Type B pancreatic cell (in vitro differentiated cells): ENCODE measurements at regions not wholly inside any gene's neighbourhood (a gene's known extent, or its start where the extent isn't known, plus 50 kb on each side); places are given as distances from the start of the nearest gene placed in this dataset.

Experiments used
- DNase-seq: peaks from one replicate; pipeline ENCODE4 v3.0.0; 2021; ENCODE audit warnings: mixed read lengths; ENCODE audit not compliant: unreplicated experiment; ENCODE audit errors: extremely low spot score
- H3K27ac Mint-ChIP-seq: 2 replicates; pipeline ENCODE4 v1.8.0; 2021; ENCODE audit warnings: mild to moderate bottlenecking, mixed read lengths
- H3K27me3 Mint-ChIP-seq: 2 replicates; pipeline ENCODE4 v1.8.0; 2021; ENCODE audit warnings: mixed read lengths
- H3K36me3 Mint-ChIP-seq: 2 replicates; pipeline ENCODE4 v1.8.0; 2021; ENCODE audit warnings: mixed read lengths
- H3K4me1 Mint-ChIP-seq: one replicate; pipeline ENCODE4 v1.8.0; 2021; ENCODE audit warnings: mixed read lengths; ENCODE audit not compliant: unreplicated experiment
- H3K4me3 Mint-ChIP-seq: 2 replicates; pipeline ENCODE4 v1.8.0; 2021; ENCODE audit warnings: mild to moderate bottlenecking, mixed read lengths
- H3K9me3 Mint-ChIP-seq: 2 replicates; pipeline ENCODE4 v1.8.0; 2021; ENCODE audit warnings: mixed read lengths
- TF ChIP-seq, protein P1 (sequence below): fragments of 200-600 bp; sonication (generic); conservative IDR thresholded peaks from 2 replicates; pipeline ENCODE4 v1.5.0; 2021; ENCODE audit warnings: antibody characterized with exemption, mild to moderate bottlenecking

DNA sequence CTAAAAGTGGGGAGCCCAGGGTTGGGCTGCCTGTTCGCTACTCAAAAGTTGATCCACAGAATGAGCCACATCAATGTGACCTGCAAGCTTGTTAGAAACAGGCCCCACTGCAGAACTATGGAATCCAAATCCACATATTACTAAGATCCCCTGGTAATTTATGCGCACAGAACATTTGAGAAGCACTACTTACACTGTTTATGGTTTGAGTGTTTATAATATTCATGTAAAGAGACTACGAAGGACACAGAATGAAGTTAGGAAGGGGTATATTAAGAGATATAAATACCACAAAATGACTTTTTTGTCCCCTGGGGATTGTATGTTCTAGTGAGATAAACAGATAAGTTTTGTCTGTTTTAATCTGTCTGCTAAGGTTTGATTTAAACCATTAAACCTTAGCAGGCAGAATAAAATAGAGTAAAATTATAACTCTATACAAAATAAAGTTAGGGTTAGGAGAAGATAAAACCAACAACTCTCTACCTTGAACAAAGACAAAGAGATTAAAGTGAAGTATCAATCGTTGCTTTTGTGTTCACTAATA lies 666.9 kb upstream of the SOX9 start:
- Mint-ChIP-seq H3K4me1 (no peaks in the 10 kb centered on the region), H3K27ac (no peak overlapping the region)

GRCh38 chr17:71455219-71455618 lies 665.6 kb upstream of the SOX9 start:
- TF ChIP-seq, protein P1, sequence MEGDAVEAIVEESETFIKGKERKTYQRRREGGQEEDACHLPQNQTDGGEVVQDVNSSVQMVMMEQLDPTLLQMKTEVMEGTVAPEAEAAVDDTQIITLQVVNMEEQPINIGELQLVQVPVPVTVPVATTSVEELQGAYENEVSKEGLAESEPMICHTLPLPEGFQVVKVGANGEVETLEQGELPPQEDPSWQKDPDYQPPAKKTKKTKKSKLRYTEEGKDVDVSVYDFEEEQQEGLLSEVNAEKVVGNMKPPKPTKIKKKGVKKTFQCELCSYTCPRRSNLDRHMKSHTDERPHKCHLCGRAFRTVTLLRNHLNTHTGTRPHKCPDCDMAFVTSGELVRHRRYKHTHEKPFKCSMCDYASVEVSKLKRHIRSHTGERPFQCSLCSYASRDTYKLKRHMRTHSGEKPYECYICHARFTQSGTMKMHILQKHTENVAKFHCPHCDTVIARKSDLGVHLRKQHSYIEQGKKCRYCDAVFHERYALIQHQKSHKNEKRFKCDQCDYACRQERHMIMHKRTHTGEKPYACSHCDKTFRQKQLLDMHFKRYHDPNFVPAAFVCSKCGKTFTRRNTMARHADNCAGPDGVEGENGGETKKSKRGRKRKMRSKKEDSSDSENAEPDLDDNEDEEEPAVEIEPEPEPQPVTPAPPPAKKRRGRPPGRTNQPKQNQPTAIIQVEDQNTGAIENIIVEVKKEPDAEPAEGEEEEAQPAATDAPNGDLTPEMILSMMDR = no peak
- no peaks in the 10 kb centered on the region for H3K27me3 Mint-ChIP-seq

More for the DNA sequence above, 666.9 kb upstream of the SOX9 start:
- DNase-seq = no peak
- no peaks in the 10 kb centered on the region for H3K36me3 Mint-ChIP-seq
- TF ChIP-seq, protein P1 = no peak
- no peaks in the 10 kb centered on the region for H3K9me3 Mint-ChIP-seq
- H3K4me3 Mint-ChIP-seq = no peak overlapping the region
- no peaks in the 10 kb centered on the region for H3K27me3 Mint-ChIP-seq

GRCh38 chr17:71458322-71458721 lies 662.5 kb upstream of the SOX9 start:
- Mint-ChIP-seq H3K27me3 (no peaks in the 10 kb centered on the region), H3K36me3 (no peaks in the 10 kb centered on the region), H3K27ac (no peak overlapping the region), H3K9me3 (peaks cover under 1% of the 10 kb centered on the region), H3K4me1 (no peaks in the 10 kb centered on the region), H3K4me3 (no peak overlapping the region)
- DNase-seq = no peak
- TF ChIP-seq, protein P1 = no peak

More at GRCh38 chr17:71455219-71455618, 665.6 kb upstream of the SOX9 start:
- Mint-ChIP-seq H3K27ac (no peak overlapping the region), H3K4me3 (no peak overlapping the region), H3K9me3 (no peaks in the 10 kb centered on the region), H3K4me1 (no peaks in the 10 kb centered on the region), H3K36me3 (no peaks in the 10 kb centered on the region)
- DNase-seq = no peak

- Mint-ChIP-seq H3K4me1 (no peaks in the 10 kb centered on the region), H3K27ac (no peak overlapping the region), H3K36me3 (no peaks in the 10 kb centered on the region)
Measured at GRCh38 chr17:71460943-71461342, 659.9 kb upstream of the SOX9 start.

DNA sequence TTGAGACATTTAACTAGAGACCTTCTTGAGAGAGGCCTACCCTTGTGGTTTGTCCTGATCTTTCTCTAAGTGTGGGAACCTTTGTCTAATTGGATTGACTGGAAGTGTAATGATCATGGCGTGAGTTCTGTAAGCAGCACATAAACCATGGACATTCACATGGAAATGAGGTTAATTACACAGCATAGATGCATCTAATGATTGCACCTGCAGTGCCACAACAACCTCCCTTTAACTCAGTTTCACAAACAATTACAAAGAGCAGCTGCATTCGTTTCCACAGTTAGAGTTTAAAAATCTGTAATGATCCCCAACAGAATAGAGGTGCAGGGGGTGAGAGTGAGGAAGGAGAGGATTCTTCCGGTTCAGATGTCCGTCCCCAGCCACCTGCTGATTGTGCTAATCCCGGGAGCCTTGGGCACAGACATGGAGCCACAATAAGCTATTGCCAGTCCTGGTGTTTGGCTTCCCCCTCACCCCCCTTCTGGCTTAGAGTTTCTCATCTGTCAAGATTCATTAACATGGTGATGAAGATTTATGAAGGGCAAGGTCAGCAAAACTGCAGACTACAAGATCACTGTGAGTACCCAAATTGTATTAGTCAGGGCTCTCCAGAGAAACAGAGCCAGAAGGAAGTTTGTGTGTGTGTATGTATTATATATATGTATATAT lies 659.2 kb upstream of the SOX9 start:
- TF ChIP-seq, protein P1 = no peak
- H3K4me3 Mint-ChIP-seq = no peak overlapping the region
- H3K36me3 Mint-ChIP-seq = no peaks in the 10 kb centered on the region
- H3K9me3 Mint-ChIP-seq = peaks cover 7% of the 10 kb centered on the region
- H3K27me3 Mint-ChIP-seq = no peaks in the 10 kb centered on the region
- no peak for DNase-seq
- H3K4me1 Mint-ChIP-seq = no peaks in the 10 kb centered on the region
- no peak overlapping the region for H3K27ac Mint-ChIP-seq

More at GRCh38 chr17:71460943-71461342, 659.9 kb upstream of the SOX9 start:
- TF ChIP-seq, protein P1 = peak; percentile 67
- H3K9me3 Mint-ChIP-seq = peaks cover 7% of the 10 kb centered on the region
- no peak for DNase-seq
- no peaks in the 10 kb centered on the region for H3K27me3 Mint-ChIP-seq
- H3K4me3 Mint-ChIP-seq = no peak overlapping the region
